Vagina (tissue), 2 donors: ENCODE measurements at regions not wholly inside any gene's neighbourhood (a gene's known extent, or its start where the extent isn't known, plus 50 kb on each side); places are given as distances from the start of the nearest gene placed in this dataset.
A peak's percentile ranks its signal among the peaks of the same experiment; 100 is the strongest.

Experiments used
- DNase-seq, 2 donors: peaks; one replicate each; pipeline ENCODE4 v3.0.0-alpha.2; 2017; ENCODE audit errors: extremely low spot score in 2 of 2
- H3K27ac ChIP-seq: fragments of 200-600 bp; sonication (generic); one replicate; pipeline ENCODE4 v1.5.1; 2019
- H3K27me3 ChIP-seq: fragments of 200-600 bp; sonication (generic); one replicate; pipeline ENCODE4 v1.5.1; 2019
- H3K36me3 ChIP-seq, 2 donors: fragments of 200-600 bp; sonication (generic); one replicate each; pipeline ENCODE4 v1.5.1; 2017 to 2019
- H3K4me1 ChIP-seq: fragments of 200-600 bp; sonication (generic); one replicate; pipeline ENCODE4 v1.5.1; 2019
- H3K4me3 ChIP-seq, 2 donors: fragments of 200-600 bp; sonication (generic); 1 replicate in 1 of 2; 2 replicates in 1 of 2; pipeline ENCODE4 v1.5.1; 2016 to 2019
- H3K9me3 ChIP-seq: fragments of 200-600 bp; sonication (generic); one replicate; pipeline ENCODE4 v1.5.1; 2019
- POLR2A ChIP-seq, 2 donors: fragments of 450-650 bp; IDR thresholded peaks; one replicate each; pipeline ENCODE4 v1.6.1; 2017; ENCODE audit warnings: antibody characterized with exemption in 2 of 2, mild to moderate bottlenecking in 2 of 2, moderate library complexity in 2 of 2
- POLR2AphosphoS5 ChIP-seq, 2 donors: sonication (generic); formaldehyde crosslinking; IDR thresholded peaks; one replicate each; pipeline ENCODE4 v1.9.0; 2017; ENCODE audit warnings: antibody characterized with exemption in 2 of 2, mild to moderate bottlenecking in 2 of 2, low read depth in 1 of 2; ENCODE audit not compliant: insufficient read depth in 1 of 2
- intact Hi-C: fragments of 100-400 bp; cut with DNase I; formaldehyde crosslinking; loops from one replicate; pipeline ENCODE4 v1.15.1; 2023
- TF ChIP-seq, protein P1 (sequence below), 3 experiments: fragments of 450-650 bp in 2 of 3; fragments of 200-600 bp in 1 of 3; sonication (generic) in 1 of 3; IDR thresholded peaks; one replicate each; pipeline ENCODE4 v1.5.1; 2017 to 2019; ENCODE audit warnings: antibody characterized with exemption in 3 of 3, mild to moderate bottlenecking in 2 of 3, moderate library complexity in 2 of 3

DNA sequence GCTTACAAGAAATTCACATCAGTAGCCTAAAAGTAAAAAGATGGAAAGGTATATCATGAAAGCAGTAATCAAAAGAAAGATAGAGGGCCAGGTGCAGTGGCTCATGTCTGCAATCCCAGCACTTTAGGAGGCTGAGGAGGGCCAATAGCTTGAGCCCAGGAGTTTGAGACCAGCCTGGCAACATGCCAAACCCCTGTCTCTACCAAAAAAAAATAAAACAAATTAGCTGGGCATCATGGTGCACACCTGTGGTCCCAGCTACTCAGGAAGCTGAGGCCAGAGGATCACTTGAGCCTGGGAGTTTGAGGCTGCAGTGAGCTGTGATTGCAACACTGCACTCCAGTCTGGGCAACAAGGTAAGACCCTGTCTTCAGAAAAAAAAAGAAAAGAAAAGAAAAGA, 55.5 kb downstream of the GSPT2 start:
- no peak for DNase-seq
- no peak overlapping the region for H3K4me3 ChIP-seq
- no peaks in the 10 kb centered on the region for H3K9me3 ChIP-seq
- no peaks in the 10 kb centered on the region for H3K27me3 ChIP-seq
- TF ChIP-seq, protein P1, sequence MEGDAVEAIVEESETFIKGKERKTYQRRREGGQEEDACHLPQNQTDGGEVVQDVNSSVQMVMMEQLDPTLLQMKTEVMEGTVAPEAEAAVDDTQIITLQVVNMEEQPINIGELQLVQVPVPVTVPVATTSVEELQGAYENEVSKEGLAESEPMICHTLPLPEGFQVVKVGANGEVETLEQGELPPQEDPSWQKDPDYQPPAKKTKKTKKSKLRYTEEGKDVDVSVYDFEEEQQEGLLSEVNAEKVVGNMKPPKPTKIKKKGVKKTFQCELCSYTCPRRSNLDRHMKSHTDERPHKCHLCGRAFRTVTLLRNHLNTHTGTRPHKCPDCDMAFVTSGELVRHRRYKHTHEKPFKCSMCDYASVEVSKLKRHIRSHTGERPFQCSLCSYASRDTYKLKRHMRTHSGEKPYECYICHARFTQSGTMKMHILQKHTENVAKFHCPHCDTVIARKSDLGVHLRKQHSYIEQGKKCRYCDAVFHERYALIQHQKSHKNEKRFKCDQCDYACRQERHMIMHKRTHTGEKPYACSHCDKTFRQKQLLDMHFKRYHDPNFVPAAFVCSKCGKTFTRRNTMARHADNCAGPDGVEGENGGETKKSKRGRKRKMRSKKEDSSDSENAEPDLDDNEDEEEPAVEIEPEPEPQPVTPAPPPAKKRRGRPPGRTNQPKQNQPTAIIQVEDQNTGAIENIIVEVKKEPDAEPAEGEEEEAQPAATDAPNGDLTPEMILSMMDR (IDR thresholded peaks at IDR 0.05) = no peak
- TF ChIP-seq POLR2A (IDR thresholded peaks at IDR 0.05) = no peak
- no peak for TF ChIP-seq POLR2AphosphoS5 (IDR thresholded peaks at IDR 0.05; ENCODE audit: insufficient read depth in 1 of 2, low read depth in 1 of 2)
- H3K27ac ChIP-seq = no peak overlapping the region
- H3K4me1 ChIP-seq = no peaks in the 10 kb centered on the region
- intact Hi-C loops = no loop called here
- no peaks in the 10 kb centered on the region for H3K36me3 ChIP-seq

DNA sequence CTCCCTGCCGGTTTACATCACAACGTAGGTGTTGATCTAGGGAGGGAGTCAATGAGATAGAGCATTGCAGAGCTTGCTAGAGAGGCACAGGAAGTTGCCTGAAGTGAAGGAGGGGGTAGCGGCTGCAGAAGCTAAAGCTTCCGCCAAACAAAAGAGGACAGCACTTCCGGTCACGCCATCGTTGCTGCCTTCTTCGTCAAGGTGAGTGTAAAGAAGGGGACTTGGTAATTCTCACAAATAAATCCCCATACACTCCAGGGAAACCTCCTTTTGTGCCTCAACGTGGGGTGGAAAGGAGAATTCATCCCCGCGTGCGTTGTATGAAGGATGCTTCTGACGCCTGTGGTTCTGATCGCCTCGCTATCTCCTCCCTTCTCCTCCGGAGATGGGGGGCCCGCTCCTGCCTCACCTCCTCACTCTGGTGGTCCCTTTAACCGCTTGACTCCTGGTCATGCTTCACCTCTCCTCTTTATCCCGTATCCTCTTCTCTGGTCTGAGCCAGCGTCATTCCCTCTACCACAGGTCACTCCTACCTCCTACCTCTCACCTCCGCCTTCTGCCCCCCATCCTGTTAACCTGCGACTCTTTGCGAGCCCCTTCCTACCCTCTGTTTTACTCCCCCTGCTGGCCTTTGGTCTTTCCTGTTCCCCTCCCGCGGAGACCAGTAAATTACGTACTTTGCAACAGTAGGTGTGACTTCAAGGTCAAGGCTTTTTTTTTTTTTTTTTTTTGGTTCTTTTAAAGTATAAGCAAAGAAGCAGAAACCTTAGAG, 59.9 kb downstream of the GSPT2 start:
- H3K9me3 ChIP-seq = no peaks in the 10 kb centered on the region
- H3K27me3 ChIP-seq = no peaks in the 10 kb centered on the region
- no peaks in the 10 kb centered on the region for H3K36me3 ChIP-seq
- DNase-seq = no peak
- peak overlapping the region; percentile 46 to 55 for H3K4me3 ChIP-seq
- H3K4me1 ChIP-seq = no peaks in the 10 kb centered on the region
- TF ChIP-seq POLR2AphosphoS5 (IDR thresholded peaks at IDR 0.05; ENCODE audit: insufficient read depth in 1 of 2, low read depth in 1 of 2) = no peak
- TF ChIP-seq POLR2A (IDR thresholded peaks at IDR 0.05) = no peak
- TF ChIP-seq, protein P1 (IDR thresholded peaks at IDR 0.05) = no peak
- intact Hi-C loops = no loop called here
- no peak overlapping the region for H3K27ac ChIP-seq

DNA sequence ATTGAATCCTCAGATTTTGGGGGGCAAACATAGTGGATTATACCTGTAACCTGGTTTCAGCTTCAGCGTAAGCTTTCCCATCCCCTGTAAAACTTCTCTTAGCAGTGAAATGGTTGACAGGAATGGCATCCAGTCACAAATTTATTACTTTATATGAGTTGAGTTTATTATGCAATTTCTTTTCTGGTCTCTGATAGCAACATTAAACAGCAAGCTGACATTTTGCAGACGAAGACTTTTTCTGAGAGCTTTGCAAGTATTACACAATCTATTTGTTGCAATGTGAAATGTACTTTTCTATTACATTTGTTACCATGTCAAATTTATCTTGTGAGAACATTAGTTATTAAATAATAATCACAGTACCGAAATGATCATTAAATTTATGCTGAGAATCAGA, 60.6 kb downstream of the GSPT2 start:
- Histone ChIP-seq H3K27ac (no peak overlapping the region), H3K4me1 (no peaks in the 10 kb centered on the region), H3K9me3 (no peaks in the 10 kb centered on the region), H3K36me3 (no peaks in the 10 kb centered on the region), H3K4me3 (peak overlapping the region in 1 of 2 donors; percentile 55), H3K27me3 (no peaks in the 10 kb centered on the region)
- intact Hi-C loops = no loop called here
- TF ChIP-seq POLR2A (IDR thresholded peaks at IDR 0.05) (no peak), POLR2AphosphoS5 (IDR thresholded peaks at IDR 0.05; ENCODE audit: insufficient read depth in 1 of 2, low read depth in 1 of 2) (no peak)
- TF ChIP-seq, protein P1 (IDR thresholded peaks at IDR 0.05) = no peak
- no peak for DNase-seq

DNA sequence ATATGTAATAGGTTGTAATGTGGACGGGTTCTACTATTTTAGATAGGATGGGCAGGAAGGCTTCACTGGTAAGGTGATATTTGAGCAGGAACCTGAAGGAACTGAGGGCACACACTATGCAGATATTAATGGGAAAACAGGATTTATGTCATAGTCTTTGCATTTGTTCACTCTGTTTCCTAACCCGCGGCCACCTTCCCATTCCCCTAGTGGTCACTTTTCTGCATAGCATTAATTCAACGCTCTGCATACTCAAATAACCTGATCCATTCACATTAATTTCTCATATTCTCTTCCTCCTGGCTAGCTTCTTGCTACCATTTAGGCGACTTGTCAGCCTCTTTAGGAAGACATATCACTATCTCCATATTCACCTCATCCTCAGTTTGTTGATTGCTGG, 61.5 kb downstream of the GSPT2 start:
- Histone ChIP-seq H3K4me1 (no peaks in the 10 kb centered on the region), H3K36me3 (no peaks in the 10 kb centered on the region), H3K27ac (no peak overlapping the region), H3K4me3 (no peak overlapping the region), H3K27me3 (no peaks in the 10 kb centered on the region), H3K9me3 (no peaks in the 10 kb centered on the region)
- intact Hi-C loops = no loop called here
- DNase-seq = no peak
- no peak for TF ChIP-seq POLR2AphosphoS5 (IDR thresholded peaks at IDR 0.05; ENCODE audit: insufficient read depth in 1 of 2, low read depth in 1 of 2)
- TF ChIP-seq POLR2A (IDR thresholded peaks at IDR 0.05) = no peak
- TF ChIP-seq, protein P1 (IDR thresholded peaks at IDR 0.05) = no peak

DNA sequence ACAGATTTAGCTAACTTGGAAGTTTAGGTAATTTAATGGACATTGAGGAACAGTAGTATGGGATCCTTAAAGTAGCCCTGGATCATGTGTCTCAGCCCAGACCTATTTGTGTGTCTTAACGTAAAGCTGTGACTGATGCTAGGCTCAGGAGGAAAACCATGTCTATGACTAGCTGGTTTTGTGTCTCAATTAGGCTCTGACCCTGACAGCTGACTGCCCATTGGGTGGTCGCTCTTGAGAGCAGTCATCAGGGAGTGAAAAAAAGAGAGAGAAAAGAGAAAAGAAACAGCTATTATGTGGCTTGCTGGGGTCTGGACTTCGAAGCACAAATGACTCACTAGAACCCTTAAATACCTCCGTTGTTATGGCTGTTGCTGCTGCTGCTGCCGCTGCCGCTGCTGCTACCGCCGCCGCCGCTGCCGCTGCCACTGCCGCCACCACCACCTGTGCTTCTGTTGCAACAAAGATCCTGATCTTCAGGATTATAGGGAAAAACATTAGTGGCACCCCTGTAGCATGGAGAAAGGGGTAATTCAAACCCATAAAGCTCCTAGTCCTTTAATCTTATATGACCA, 70.7 kb downstream of the GSPT2 start:
- TF ChIP-seq, protein P1 (IDR thresholded peaks at IDR 0.05) = no peak
- intact Hi-C loops = no loop called here
- no peaks in the 10 kb centered on the region for H3K36me3 ChIP-seq

More for the DNA sequence above, 70.7 kb downstream of the GSPT2 start:
- no peak overlapping the region for H3K4me3 ChIP-seq
- no peaks in the 10 kb centered on the region for H3K9me3 ChIP-seq
- H3K4me1 ChIP-seq = no peaks in the 10 kb centered on the region
- DNase-seq = no peak
- H3K27ac ChIP-seq = no peak overlapping the region
- H3K27me3 ChIP-seq = no peaks in the 10 kb centered on the region
